SK-N-SH (cell line): ENCODE measurements at regions not wholly inside any gene's neighbourhood (a gene's known extent, or its start where the extent isn't known, plus 50 kb on each side); places are given as distances from the start of the nearest gene placed in this dataset.

Experiments
- CTCF ChIA-PET: fragments of 300-600, 350-600 bp; formaldehyde crosslinking; extraction: SDS; loops from one replicate; lab custom pipeline; 2021; lab: Yijun Ruan, JAX
- POLR2A ChIA-PET: fragments of 350-600 bp; sonication (Branson Sonifier 250); formaldehyde crosslinking; extraction: SDS; loops from one replicate; lab custom pipeline; 2020; ENCODE audit warnings: antibody characterized with exemption, inconsistent platforms; lab: Yijun Ruan, JAX
- DNase-seq: peaks from one replicate; pipeline ENCODE4 v3.0.0; 2012
- H2AFZ ChIP-seq: fragments of 200-600 bp; sonication (generic); 2 replicates; pipeline ENCODE4 v1.8.1; 2016; ENCODE audit warnings: antibody characterized with exemption, mild to moderate bottlenecking, low read depth
- H3F3A ChIP-seq: fragments of 200-600 bp; sonication (generic); replicated peaks from 2 replicates; pipeline ENCODE3; 2016; ENCODE audit warnings: antibody characterized with exemption, mild to moderate bottlenecking; ENCODE audit not compliant: insufficient read depth
- H3K27ac ChIP-seq, 2 experiments: fragments of 200-500 bp in 1 of 2; fragments of 200-600 bp in 1 of 2; sonication (Bioruptor generic) in 1 of 2; sonication (generic), shearing (Covaris generic) in 1 of 2; 2 replicates each; pipeline versions ENCODE4 v1.5.1 to v1.6.1; 2014 to 2016; ENCODE audit warnings: low read depth in 2 of 2, inconsistent platforms in 1 of 2, low read length in 1 of 2, mild to moderate bottlenecking in 1 of 2, mixed read lengths in 1 of 2
- H3K27me3 ChIP-seq: fragments of 200-600 bp; sonication (generic), shearing (Covaris generic); 2 replicates; pipeline ENCODE4 v1.6.1; 2016; ENCODE audit warnings: mixed run types; ENCODE audit not compliant: insufficient read depth
- H3K36me3 ChIP-seq, 2 experiments: fragments of 200-500 bp in 1 of 2; fragments of 200-600 bp in 1 of 2; sonication (Bioruptor generic) in 1 of 2; sonication (generic) in 1 of 2; replicated peaks in 1 of 2; 2 replicates each; pipeline versions ENCODE3 to v1.5.1; 2014 to 2016; ENCODE audit warnings: low read length in 1 of 2, mild to moderate bottlenecking in 1 of 2; ENCODE audit not compliant: insufficient read depth in 2 of 2, control insufficient read depth in 1 of 2
- H3K4me1 ChIP-seq, 2 experiments: fragments of 200-500 bp in 1 of 2; fragments of 200-600 bp in 1 of 2; sonication (Bioruptor generic) in 1 of 2; sonication (generic), shearing (Covaris generic) in 1 of 2; 2 replicates each; pipeline versions ENCODE4 v1.5.1 to v1.6.1; 2014 to 2016; ENCODE audit warnings: low read depth in 1 of 2, low read length in 1 of 2, mixed run types in 1 of 2; ENCODE audit not compliant: insufficient read depth in 2 of 2, control insufficient read depth in 1 of 2
- H3K4me2 ChIP-seq: fragments of 200-600 bp; sonication (generic), shearing (Covaris generic); 2 replicates; pipeline ENCODE4 v1.6.1; 2017; ENCODE audit warnings: mixed run types
- H3K4me3 ChIP-seq, 2 experiments: fragments of 200-500 bp in 1 of 2; fragments of 200-600 bp in 1 of 2; sonication (Bioruptor generic) in 1 of 2; sonication (generic), shearing (Covaris generic) in 1 of 2; 2 replicates each; pipeline versions ENCODE4 v1.5.1 to v1.8.1; 2014 to 2016; ENCODE audit warnings: low read depth in 2 of 2, inconsistent platforms in 1 of 2, low read length in 1 of 2, mild to moderate bottlenecking in 1 of 2, mixed read lengths in 1 of 2, moderate library complexity in 1 of 2
- H3K79me2 ChIP-seq: fragments of 200-600 bp; sonication (generic); 2 replicates; pipeline ENCODE4 v1.8.1; 2017; ENCODE audit warnings: mild to moderate bottlenecking; ENCODE audit not compliant: insufficient read depth
- H3K9ac ChIP-seq: fragments of 200-600 bp; sonication (generic); 2 replicates; pipeline ENCODE4 v1.6.1; 2017; ENCODE audit warnings: mixed run types
- H3K9me2 ChIP-seq: fragments of 200-600 bp; sonication (generic); 2 replicates; pipeline ENCODE4 v1.6.1; 2017; ENCODE audit warnings: mixed run types
- H3K9me3 ChIP-seq: fragments of 200-600 bp; sonication (generic); 2 replicates; pipeline ENCODE4 v1.6.1; 2017; ENCODE audit warnings: mixed run types, mild to moderate bottlenecking, moderate library complexity
- H4K20me1 ChIP-seq: fragments of 200-600 bp; sonication (generic); 2 replicates; pipeline ENCODE4 v1.6.1; 2017; ENCODE audit warnings: mild to moderate bottlenecking, mixed run types; ENCODE audit not compliant: insufficient read depth
- JUND ChIP-seq: IDR thresholded peaks from 2 replicates; pipeline ENCODE4 v1.4.0; 2012
- MAX ChIP-seq: IDR thresholded peaks from 2 replicates; pipeline ENCODE4 v1.4.0; 2012; ENCODE audit warnings: low read depth
- MEF2A ChIP-seq: IDR thresholded peaks from 2 replicates; pipeline ENCODE4 v1.4.0; 2012; ENCODE audit warnings: low read depth, borderline replicate concordance
- REST ChIP-seq: IDR thresholded peaks from 2 replicates; pipeline ENCODE4 v1.6.1; 2012; ENCODE audit warnings: mild to moderate bottlenecking, low read depth, low read length, moderate library complexity
- WGBS: methylation state at CpG from one replicate; pipeline ENCODE4 v1.1.6; 2017; ENCODE audit warnings: low lambda C conversion rate; 5-methylcytosine and 5-hydroxymethylcytosine counted together

- Histone ChIP-seq H3K4me1 (no peaks in the 10 kb centered on the region), H3K9ac (no peak overlapping the region), H3K4me2 (no peak overlapping the region), H3K27me3 (no peaks in the 10 kb centered on the region), H3K9me3 (no peaks in the 10 kb centered on the region), H2AFZ (no peak overlapping the region), H3K79me2 (no peaks in the 10 kb centered on the region), H3K4me3 (no peak overlapping the region), H4K20me1 (no peaks in the 10 kb centered on the region), H3K27ac (no peak overlapping the region), H3K9me2 (no peaks in the 10 kb centered on the region), H3K36me3 (no peaks in the 10 kb centered on the region), H3F3A (no peaks in the 10 kb centered on the region)
- TF ChIP-seq REST = peak; percentile 95
- no peak for TF ChIP-seq MEF2A
- 23% methylated on average over 3 of the region's 3 CpGs for WGBS
- CTCF ChIA-PET = no interaction called here
- POLR2A ChIA-PET = no interaction called here
- no peak for DNase-seq
Measured at GRCh38 chr9:19720377-19720776, 68.5 kb downstream of the SLC24A2 start.

GRCh38 chr9:19703702-19704101, 85.1 kb downstream of the SLC24A2 start:
- H3K36me3 ChIP-seq = no peaks in the 10 kb centered on the region
- TF ChIP-seq MAX (no peak), REST (no peak), JUND (no peak)
- ChIA-PET CTCF (no interaction called here), POLR2A (no interaction called here)
- H3K27ac ChIP-seq = no peak overlapping the region
- no peaks in the 10 kb centered on the region for H3K79me2 ChIP-seq
- H3K9ac ChIP-seq = no peak overlapping the region
- no peak overlapping the region for H3K4me2 ChIP-seq
- no peaks in the 10 kb centered on the region for H3K4me1 ChIP-seq
- no peak for DNase-seq
- H4K20me1 ChIP-seq = no peaks in the 10 kb centered on the region
- no peak overlapping the region for H2AFZ ChIP-seq
- no peaks in the 10 kb centered on the region for H3K9me2 ChIP-seq
- H3F3A ChIP-seq = no peaks in the 10 kb centered on the region
- H3K27me3 ChIP-seq = no peaks in the 10 kb centered on the region
- no peak overlapping the region for H3K4me3 ChIP-seq
- H3K9me3 ChIP-seq = no peaks in the 10 kb centered on the region
